Hematopoietic multipotent progenitor cell treated with erythropoietin and hydrocortisone succinate and interleukin-3 and kit ligand, for 15 days (in vitro differentiated cells): ENCODE measurements at regions not wholly inside any gene's neighbourhood (a gene's known extent, or its start where the extent isn't known, plus 50 kb on each side); places are given as distances from the start of the nearest gene placed in this dataset.
"Not testable (repeated sequence)": the region's sequence is repeated elsewhere in the genome, so short reads cannot be mapped to it uniquely, and the experiment has no call there.

Source experiments
- DNase-seq: peaks from one replicate; pipeline ENCODE4 v3.0.0-alpha.2; 2015; ENCODE audit warnings: low spot score

GRCh38 chr21:6363591-6363990 lies 4157.8 kb upstream of the TPTE start:
- not testable (repeated sequence) for DNase-seq

GRCh38 chr21:6368824-6369223 lies 4152.6 kb upstream of the TPTE start:
- DNase-seq: not testable (repeated sequence)

GRCh38 chr21:6373253-6373652 lies 4148.1 kb upstream of the TPTE start:
- DNase-seq: not testable (repeated sequence)

- DNase-seq: peak; percentile 29
Measured at GRCh38 chr21:6374232-6374631, 4147.2 kb upstream of the TPTE start.

- DNase-seq: peak; percentile 6
Measured at GRCh38 chr21:6374926-6375325, 4146.5 kb upstream of the TPTE start.

- DNase-seq: not testable (repeated sequence)
Measured at GRCh38 chr21:6375776-6376175, 4145.6 kb upstream of the TPTE start.

- not testable (repeated sequence) for DNase-seq
Measured at GRCh38 chr21:6376321-6377070, 4144.9 kb upstream of the TPTE start.
